ENCODE measurements at regions not wholly inside any gene's neighbourhood (a gene's known extent, or its start where the extent isn't known, plus 50 kb on each side); places are given as distances from the start of the nearest gene placed in this dataset.

DNA sequence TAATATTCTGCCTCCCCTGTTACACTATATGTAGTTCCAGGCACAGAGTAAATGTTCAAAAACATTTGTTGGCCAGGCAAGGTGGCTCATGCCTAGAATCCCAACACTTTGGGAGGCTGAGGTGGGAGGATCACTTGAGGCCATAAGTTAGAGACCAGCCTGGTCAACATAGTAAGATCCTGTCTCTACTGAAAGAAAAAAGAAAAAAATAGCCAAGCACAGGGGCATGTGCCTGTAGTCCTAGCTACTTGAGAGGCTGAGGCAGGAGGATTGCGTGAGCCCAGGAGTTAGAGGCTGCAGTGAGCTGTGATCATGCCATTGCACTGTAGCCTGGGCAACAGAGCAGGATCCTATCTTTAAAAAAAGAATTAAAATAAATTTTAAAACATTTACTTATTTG is 57.6 kb upstream of the SIM2 start:
- Histone ChIP-seq H3K27me3 (ENCODE audit: insufficient read depth, poor library complexity, severe bottlenecking) (peaks cover 2% of the 10 kb centered on the region), H3K27ac (replicated peaks) (no peak overlapping the region), H3K4me3 (replicated peaks; ENCODE audit: insufficient read depth, low read length) (no peak overlapping the region)
- TF ChIP-seq GABPA (IDR thresholded peaks at IDR 0.05; ENCODE audit: low read depth) (no peak), POLR2AphosphoS5 (IDR thresholded peaks at IDR 0.05; ENCODE audit: low read depth) (no peak), SPI1 (IDR thresholded peaks at IDR 0.05; ENCODE audit: borderline replicate concordance, low read depth) (no peak)
- TF ChIP-seq, protein P1, sequence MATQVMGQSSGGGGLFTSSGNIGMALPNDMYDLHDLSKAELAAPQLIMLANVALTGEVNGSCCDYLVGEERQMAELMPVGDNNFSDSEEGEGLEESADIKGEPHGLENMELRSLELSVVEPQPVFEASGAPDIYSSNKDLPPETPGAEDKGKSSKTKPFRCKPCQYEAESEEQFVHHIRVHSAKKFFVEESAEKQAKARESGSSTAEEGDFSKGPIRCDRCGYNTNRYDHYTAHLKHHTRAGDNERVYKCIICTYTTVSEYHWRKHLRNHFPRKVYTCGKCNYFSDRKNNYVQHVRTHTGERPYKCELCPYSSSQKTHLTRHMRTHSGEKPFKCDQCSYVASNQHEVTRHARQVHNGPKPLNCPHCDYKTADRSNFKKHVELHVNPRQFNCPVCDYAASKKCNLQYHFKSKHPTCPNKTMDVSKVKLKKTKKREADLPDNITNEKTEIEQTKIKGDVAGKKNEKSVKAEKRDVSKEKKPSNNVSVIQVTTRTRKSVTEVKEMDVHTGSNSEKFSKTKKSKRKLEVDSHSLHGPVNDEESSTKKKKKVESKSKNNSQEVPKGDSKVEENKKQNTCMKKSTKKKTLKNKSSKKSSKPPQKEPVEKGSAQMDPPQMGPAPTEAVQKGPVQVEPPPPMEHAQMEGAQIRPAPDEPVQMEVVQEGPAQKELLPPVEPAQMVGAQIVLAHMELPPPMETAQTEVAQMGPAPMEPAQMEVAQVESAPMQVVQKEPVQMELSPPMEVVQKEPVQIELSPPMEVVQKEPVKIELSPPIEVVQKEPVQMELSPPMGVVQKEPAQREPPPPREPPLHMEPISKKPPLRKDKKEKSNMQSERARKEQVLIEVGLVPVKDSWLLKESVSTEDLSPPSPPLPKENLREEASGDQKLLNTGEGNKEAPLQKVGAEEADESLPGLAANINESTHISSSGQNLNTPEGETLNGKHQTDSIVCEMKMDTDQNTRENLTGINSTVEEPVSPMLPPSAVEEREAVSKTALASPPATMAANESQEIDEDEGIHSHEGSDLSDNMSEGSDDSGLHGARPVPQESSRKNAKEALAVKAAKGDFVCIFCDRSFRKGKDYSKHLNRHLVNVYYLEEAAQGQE (IDR thresholded peaks at IDR 0.05; ENCODE audit: insufficient replicate concordance, low read depth), result no peak
- TF ChIP-seq, protein P2, sequence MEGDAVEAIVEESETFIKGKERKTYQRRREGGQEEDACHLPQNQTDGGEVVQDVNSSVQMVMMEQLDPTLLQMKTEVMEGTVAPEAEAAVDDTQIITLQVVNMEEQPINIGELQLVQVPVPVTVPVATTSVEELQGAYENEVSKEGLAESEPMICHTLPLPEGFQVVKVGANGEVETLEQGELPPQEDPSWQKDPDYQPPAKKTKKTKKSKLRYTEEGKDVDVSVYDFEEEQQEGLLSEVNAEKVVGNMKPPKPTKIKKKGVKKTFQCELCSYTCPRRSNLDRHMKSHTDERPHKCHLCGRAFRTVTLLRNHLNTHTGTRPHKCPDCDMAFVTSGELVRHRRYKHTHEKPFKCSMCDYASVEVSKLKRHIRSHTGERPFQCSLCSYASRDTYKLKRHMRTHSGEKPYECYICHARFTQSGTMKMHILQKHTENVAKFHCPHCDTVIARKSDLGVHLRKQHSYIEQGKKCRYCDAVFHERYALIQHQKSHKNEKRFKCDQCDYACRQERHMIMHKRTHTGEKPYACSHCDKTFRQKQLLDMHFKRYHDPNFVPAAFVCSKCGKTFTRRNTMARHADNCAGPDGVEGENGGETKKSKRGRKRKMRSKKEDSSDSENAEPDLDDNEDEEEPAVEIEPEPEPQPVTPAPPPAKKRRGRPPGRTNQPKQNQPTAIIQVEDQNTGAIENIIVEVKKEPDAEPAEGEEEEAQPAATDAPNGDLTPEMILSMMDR (IDR thresholded peaks at IDR 0.05; ENCODE audit: insufficient read depth, low read length), result no peak
- no peak for DNase-seq (ENCODE audit: low read depth in 1 of 2, low spot score in 1 of 2)

DNA sequence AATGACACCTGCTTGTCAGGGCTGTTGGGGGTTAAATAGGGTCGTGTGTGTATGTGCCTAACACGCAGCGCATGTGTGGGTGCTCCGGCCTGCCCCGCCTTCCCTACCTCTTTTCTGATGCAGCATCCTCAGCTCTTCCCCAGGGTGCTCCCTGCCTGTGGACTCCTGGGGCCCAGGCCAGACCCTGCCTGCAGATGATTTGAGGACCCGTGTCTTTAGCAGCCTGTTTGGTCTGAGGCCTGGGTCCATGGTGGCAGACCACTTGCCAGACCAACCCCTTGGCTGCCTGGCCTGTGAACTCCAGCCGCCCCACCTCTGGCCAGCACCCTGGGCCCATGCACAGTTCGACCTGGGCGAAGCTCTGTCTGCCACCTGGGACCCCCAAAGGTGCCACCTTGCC is 57.0 kb upstream of the SIM2 start:
- TF ChIP-seq POLR2AphosphoS5 (IDR thresholded peaks at IDR 0.05; ENCODE audit: low read depth), result no peak
- TF ChIP-seq SPI1 (IDR thresholded peaks at IDR 0.05; ENCODE audit: borderline replicate concordance, low read depth), result no peak
- no peak for TF ChIP-seq GABPA (IDR thresholded peaks at IDR 0.05; ENCODE audit: low read depth)

DNA sequence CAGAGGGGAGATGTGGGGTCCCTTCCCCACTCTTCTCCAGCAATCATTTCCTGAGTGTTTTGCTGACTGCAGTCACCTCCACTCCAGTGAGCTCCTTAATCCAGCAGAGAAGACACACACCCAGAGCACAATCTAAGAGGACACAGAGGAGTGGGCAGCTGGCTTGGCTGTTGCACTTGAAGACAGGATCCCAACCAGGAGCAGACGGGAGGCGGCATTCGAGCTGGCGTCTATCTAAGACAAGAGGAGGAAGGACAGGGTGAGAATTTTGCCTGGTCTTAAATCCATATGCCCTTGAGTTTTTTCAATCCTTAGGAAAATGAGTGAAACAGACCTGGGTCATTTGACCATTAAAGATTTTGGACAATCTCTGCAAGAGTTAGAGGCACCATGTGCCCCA is 56.1 kb upstream of the SIM2 start:
- H3K27ac ChIP-seq (replicated peaks), result no peak overlapping the region

More for the DNA sequence above, 57.0 kb upstream of the SIM2 start:
- DNase-seq (ENCODE audit: low read depth in 1 of 2, low spot score in 1 of 2), result no peak
- no peak overlapping the region for H3K4me3 ChIP-seq (replicated peaks; ENCODE audit: insufficient read depth, low read length)
- H3K27ac ChIP-seq (replicated peaks), result no peak overlapping the region
- no peaks in the 10 kb centered on the region for H3K27me3 ChIP-seq (ENCODE audit: insufficient read depth, poor library complexity, severe bottlenecking)

More for the DNA sequence above, 56.1 kb upstream of the SIM2 start:
- H3K27me3 ChIP-seq (ENCODE audit: insufficient read depth, poor library complexity, severe bottlenecking), result no peaks in the 10 kb centered on the region
- no peak for TF ChIP-seq GABPA (IDR thresholded peaks at IDR 0.05; ENCODE audit: low read depth)
- no peak for TF ChIP-seq POLR2AphosphoS5 (IDR thresholded peaks at IDR 0.05; ENCODE audit: low read depth)
- TF ChIP-seq, protein P1 (IDR thresholded peaks at IDR 0.05; ENCODE audit: insufficient replicate concordance, low read depth), result no peak
- TF ChIP-seq SPI1 (IDR thresholded peaks at IDR 0.05; ENCODE audit: borderline replicate concordance, low read depth), result no peak
- TF ChIP-seq, protein P2 (IDR thresholded peaks at IDR 0.05; ENCODE audit: insufficient read depth, low read length), result no peak
- no peak overlapping the region for H3K4me3 ChIP-seq (replicated peaks; ENCODE audit: insufficient read depth, low read length)
- no peak for DNase-seq (ENCODE audit: low read depth in 1 of 2, low spot score in 1 of 2)
